ENCODE measurements at regions not wholly inside any gene's neighbourhood (a gene's known extent, or its start where the extent isn't known, plus 50 kb on each side); places are given as distances from the start of the nearest gene placed in this dataset.
"Not testable (repeated sequence)": the region's sequence is repeated elsewhere in the genome, so short reads cannot be mapped to it uniquely, and the experiment has no call there.

GRCh38 chrX:10974920-10975319 is 136.2 kb upstream of the HCCS start:
- no peak for DNase-seq

DNA sequence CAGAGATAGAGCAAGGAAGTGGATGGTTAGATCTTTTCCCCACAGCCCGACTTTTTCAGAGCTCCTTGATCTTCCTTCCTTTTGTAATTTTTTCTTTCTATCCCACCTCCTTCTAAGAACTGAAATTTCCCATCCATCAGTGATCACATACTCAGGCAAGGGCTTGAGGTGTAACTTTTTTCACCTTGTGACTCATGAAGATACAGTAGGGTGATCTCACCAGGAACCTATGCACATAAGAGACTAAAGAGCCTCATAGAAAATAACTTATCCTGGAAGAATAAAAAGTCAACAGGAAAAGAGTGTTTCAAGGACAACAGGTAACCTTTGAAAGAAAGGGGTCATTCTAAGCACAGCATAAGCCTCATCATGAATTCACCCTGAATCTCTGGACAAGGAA is 131.2 kb upstream of the HCCS start:
- no peak for DNase-seq

DNA sequence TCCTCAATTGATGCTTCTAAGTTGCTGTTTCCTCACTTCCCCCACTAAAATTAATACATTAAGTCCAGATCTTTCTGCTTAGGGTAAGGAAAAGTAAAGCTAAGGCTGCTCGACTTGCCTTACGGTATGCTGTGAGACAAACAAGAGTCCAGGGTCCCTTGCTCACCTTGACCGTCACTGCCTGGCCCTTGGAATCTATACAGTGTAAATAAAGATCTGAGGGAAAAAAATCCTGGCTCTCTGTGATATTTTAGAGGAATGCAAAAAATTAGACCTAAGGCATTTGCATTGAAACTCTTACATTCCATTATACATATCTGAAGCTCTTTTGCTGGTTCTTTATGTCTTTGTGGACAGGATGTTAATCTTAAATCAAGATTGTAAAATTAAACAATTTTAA is 129.6 kb upstream of the HCCS start:
- no peak for DNase-seq

GRCh38 chrX:10983526-10983925 is 127.6 kb upstream of the HCCS start:
- DNase-seq, result no peak

DNA sequence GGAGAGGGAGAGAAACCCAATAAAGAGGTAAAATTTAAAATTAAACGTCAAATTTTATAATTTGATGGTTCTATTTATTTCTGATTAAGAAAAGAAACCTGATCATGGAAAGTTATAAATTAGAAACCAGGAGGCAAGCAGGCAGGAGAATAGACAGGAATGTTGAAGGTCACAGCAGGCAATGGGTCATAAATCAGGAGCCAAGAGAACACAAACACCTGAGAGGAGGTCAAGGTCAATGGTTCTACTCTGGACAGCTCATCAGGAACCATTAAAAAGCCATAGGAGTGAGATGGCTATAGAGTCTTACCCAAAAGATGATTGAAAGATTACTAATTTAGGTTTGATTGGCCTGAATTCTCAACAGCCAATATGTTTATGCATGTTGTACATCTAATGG is 126.9 kb upstream of the HCCS start:
- DNase-seq, result no peak

- DNase-seq, result no peak
These were observed 124.5 kb upstream of the HCCS start for GRCh38 chrX:10986616-10987015.

GRCh38 chrX:10988653-10989052 is 122.5 kb upstream of the HCCS start:
- no peak for DNase-seq

- no peak for DNase-seq
These were observed 121.7 kb upstream of the HCCS start for GRCh38 chrX:10989386-10989785.

GRCh38 chrX:10990418-10990817 is 120.7 kb upstream of the HCCS start:
- no peak for DNase-seq

DNA sequence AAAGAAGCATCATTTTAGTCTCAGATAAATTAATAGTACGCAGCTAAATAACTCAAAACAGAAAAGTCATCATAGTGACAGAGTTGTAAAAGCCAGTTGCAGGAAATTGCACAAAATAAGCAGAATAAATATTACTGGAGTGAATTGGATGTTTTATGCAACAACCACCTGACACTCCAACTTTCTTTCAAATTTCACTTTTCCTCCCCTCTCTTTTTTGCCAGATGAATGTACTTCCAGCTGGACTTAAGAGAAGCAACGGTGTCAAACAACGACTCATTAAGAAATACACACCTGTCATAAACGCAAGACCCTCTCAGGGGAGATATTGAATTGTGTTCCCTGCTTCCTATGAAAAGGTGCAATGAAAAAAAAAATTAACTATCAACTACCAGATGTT is 120.2 kb upstream of the HCCS start:
- no peak for DNase-seq

DNA sequence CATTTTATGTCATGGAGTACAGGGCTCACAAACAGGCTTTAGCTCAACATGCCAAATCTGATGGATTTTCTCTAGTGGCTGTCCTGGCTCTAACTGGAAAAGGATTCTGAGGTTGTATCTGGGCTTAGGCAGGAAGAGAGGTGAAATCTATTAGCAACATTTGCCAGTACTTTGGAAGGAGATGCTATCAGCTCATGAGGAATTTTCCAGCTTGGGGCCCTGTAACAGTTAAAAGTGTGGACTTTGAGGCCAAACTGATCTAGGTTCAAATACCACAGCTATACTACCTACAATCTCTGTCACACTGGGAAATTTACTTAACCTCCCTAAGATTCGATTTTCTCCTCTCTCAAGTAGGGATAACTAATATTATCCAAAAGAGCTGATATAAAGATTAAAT is 119.0 kb upstream of the HCCS start:
- no peak for DNase-seq

GRCh38 chrX:11007076-11007475 is 104.1 kb upstream of the HCCS start:
- not testable (repeated sequence) for DNase-seq

- no peak for DNase-seq
These were observed 100.7 kb upstream of the HCCS start for GRCh38 chrX:11010476-11010875.

DNA sequence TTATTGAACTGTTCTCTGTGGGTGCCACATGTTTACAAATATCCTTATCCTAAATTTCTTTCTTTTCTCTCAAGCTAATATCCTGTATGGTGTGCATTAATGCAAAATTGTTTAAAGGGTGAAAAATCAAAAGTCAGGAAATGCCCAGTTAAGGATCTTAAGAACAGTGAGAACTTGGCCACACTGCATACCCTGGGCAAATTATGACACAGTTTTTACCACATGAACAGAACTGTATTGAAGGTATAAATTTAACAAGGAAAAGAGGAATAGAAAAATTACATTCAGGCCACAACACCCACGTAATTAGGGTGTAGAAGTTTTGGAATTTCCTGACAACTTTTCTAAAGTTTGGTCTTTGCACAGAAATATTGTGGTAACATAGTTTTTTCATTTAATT is 94.4 kb upstream of the HCCS start:
- no peak for DNase-seq

GRCh38 chrX:11022588-11022987 is 88.5 kb upstream of the HCCS start:
- DNase-seq, result not testable (repeated sequence)

DNA sequence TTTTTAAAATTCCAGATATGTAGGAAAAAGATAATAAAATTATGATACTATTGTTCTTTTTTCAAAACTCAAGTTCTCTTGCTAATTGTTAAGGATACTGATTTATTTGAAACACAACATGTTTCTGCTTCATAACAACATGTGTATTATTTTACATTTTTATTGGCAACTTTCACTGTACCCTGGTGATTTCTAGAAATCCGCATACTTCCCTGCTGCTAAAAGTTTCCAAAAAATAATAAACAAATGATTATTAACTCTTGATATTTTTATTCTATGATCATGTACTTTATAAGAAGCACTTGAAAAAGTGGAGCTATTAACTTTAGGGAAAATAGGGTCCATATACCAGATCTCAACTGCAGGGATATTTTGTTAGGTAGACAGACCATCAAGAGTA is 71.2 kb upstream of the HCCS start:
- DNase-seq, result no peak

DNA sequence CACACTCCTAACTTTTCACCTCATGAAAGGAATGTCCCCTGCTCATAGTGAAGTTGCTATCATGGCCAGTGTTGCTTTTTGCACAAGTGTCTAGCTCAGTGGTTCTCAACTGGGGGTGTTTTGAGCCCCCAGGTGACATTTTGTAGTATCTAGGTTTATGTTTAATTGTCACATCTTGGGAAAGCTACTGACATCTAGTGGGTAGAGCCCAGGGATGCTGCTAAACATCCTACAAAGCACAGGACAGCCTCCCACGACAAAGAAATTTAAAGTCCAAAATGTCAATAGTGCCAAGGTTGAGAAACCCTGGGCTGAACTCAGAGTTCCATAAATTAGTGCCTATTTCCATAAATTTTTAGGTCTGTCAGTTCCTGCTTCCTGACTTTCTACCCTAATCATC is 70.7 kb upstream of the HCCS start:
- DNase-seq, result no peak

- DNase-seq, result no peak
These were observed 70.1 kb upstream of the HCCS start for GRCh38 chrX:11040996-11041395.

DNA sequence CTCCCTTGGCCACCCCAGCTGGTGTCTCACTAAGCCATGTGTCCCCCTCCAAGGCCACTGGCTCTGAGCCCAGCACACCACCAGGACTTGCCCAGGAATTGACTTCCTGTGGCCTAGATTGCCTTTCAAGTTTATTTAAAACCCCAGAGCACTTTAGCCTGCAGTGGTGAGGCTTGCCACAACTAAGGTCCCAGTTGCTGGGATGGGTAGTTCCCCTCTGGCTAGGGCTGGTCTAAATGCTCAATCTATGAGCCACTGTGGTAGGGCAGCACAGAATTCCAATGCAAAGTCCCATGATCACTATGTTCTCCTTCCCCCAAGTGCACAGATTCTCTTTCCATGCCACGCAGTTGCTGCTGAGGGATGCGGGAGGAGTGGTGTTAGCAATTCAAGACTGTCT is 61.1 kb upstream of the HCCS start:
- DNase-seq, result no peak

GRCh38 chrX:11053351-11053750 is 57.8 kb upstream of the HCCS start:
- no peak for DNase-seq

DNA sequence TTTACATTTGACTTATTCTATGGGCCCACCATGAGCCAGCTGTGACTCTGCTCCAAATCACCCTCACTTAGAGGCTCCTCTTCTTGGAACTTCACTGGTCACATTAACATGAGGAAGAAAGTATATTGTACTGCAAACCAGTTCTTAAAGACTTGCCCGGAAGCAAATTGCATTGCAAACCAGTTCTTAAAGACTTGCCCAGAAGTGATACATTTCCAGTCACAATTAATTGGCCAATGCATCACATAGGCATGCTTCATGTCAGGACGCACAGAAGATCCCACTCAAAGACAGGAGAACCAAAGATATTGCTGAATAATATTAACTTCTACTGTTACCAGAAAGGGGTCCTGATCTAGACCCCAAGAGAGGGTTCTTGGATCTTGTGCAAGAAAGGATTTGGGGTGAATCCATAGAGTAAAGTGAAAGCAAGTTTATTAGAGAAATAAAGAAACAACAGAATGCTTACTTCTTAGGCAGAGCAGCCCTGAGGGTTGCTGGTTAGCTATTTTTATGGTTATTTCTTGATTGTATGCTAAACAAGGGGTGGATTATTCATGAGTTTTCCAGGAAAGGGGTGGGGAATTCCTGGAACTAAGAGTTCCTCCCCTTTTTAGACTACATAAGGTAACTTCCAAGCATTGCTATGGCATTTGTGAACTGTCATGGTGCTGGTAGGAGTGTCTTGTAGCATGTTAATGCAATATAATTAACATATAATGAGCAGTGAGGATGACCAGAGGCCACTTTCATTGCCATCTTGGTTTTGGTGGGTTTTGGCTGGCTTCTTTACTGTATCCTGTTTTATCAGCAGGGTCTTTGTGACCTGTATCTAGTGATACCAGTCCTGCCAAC is 54.6 kb upstream of the HCCS start:
- no peak for DNase-seq

DNA sequence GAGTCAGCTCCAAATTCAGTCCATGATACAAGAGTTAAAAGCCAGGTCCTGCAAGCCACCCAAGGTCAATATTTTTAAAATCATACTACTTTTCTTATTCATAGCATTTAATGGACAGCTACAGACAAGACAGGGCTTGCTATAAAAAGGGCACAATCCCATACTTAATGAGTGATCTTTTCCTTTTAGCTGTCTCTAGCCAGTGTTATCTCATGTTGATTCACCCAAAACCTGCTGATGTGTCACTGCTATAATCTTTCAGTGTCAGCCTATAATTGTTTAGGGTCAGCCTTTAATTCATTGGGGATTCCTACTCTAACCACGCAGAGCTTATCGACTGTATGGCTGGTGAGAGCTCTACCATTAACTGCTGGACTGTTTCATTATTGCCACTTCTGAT is 51.2 kb upstream of the HCCS start:
- DNase-seq, result no peak

Data from activated CD4-positive, alpha-beta T cell treated with anti-CD3 and anti-CD28 coated beads, Interleukin-2, amount 50 U/mL, for 16 hours (primary cell).